GM18858 (cell line): ENCODE measurements at regions not wholly inside any gene's neighbourhood (a gene's known extent, or its start where the extent isn't known, plus 50 kb on each side); places are given as distances from the start of the nearest gene placed in this dataset.
A peak's percentile ranks its signal among the peaks of the same experiment; 100 is the strongest.

ENCODE experiments used
- ATAC-seq: cut with Tn5 transposase; IDR thresholded peaks from one replicate; pipeline ENCODE4 v1.9.1; 2021; ENCODE audit not compliant: unreplicated experiment

DNA sequence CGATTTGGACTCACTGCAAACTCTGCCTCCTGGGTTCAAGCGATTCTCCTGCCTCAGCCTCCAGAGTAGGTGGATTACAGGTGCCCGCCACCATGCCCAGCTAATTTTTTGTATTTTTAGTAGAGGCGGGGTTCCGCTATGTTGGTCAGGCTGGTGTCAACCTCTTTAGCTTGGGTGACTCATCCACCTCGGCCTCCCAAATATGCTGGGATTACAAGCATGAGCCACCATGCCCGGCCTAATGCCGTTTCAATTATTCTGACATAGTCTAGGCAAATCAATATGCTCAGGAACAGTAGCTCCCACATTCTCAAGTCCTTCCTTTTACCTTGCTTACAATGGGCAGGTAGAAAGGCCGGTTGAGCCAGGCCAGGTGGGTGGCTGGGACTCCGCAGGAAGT, 82.0 kb upstream of the EEA1 start:
- no peak for ATAC-seq

GRCh38 chr12:93015871-93016751, 87.0 kb upstream of the EEA1 start:
- no peak for ATAC-seq

GRCh38 chr12:93016752-93017350, 87.8 kb upstream of the EEA1 start:
- no peak for ATAC-seq

DNA sequence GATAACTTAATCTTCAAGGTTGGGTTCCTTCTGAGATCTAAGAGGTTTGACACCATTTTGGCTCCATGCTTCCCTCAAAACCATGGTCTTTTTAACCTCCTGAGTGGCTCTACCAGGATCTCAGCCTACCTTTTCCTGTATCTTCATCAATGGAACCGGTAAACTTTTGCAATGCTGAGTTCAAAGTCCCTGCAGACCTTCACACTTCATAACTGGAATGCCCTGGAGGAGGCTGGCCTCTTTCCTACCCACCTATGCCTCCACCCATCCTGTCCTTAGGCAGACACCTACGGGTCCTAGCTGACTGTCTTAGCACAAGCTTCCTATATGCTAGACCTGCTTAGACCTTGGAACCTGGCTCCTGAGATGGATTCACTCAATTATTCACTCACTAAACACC, 89.5 kb upstream of the EEA1 start:
- ATAC-seq, result no peak

GRCh38 chr12:93019212-93019927, 90.3 kb upstream of the EEA1 start:
- no peak for ATAC-seq

DNA sequence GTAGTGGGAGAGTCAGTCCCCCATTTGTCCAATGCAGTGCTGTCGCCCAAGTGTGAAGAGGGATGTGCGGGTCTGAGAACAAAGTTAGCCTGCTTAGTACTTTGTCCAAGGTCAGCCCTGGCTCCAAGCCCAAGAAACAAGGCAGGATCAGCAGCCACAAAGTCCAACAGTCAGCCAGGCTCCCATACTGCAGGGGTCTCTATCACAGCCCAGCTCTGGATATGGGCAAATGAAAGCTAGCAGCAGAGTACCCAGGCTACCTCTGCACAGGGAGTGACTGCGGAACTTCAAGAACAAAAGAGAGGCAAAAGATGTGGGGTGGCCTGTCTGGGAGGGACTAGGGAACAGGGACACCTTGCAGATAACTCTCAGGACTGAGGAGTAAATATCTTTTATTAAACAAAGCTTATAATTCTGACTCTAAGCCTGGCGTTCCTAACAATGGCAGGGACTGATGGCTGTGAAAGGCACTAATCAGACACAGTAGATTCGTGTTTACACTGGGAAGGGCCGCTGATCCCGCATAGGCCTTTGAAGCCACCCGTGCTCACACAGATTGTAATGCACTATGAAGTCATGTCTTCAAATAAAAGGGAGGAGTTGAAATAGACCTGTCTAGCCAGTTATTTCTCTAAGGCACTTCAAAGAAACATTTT, 91.0 kb upstream of the EEA1 start:
- ATAC-seq, result no peak

GRCh38 chr12:93020631-93021597, 91.8 kb upstream of the EEA1 start:
- no peak for ATAC-seq

GRCh38 chr12:93022603-93023340, 93.7 kb upstream of the EEA1 start:
- ATAC-seq, result no peak

DNA sequence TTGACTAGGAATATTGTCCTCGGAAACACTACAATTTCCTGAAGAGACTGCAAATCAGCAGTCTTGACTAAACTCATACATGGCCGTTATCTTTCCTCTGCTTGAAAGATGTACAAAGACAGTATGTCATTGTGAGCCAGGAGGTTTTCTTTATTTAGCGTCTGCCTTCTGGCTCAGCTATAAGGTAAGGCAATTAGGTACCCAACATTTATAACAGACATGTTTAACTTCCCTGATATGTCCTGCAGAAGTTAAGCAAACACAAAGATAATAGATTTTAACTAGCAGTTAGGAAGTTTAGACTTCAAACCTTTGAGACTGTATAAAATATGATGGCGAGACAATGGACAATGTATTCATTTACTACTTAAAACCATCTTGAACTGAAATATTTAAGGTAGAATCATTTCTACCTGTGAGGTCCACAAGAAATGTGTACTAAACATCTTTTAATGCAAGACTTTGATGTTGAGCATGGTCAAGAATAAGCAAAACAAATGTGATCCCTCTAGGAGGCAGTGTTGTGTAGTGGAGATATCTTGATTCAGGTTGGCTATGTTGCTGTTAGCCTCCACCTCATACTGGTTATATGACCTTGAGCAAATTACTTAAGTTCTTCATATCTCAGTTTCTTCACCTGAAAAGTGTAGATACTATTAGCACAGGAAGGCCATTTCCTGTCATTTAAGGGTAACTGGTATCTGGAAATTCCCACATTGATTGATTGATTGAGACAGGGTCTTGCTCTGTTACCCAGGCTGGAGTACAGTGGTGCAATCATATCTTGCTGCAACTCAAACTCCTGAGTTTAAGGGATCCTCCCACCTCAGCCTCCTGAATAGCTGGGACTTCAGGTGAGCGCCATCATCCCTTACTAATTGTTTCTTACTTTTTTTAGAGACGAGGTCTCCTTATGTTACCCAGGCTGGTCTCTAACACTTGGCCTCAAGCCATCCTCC, 96.3 kb upstream of the EEA1 start:
- peak; percentile 60 for ATAC-seq

- ATAC-seq, result no peak
Measured at GRCh38 chr12:93027041-93027440, 97.9 kb upstream of the EEA1 start.

- ATAC-seq, result no peak
Measured at GRCh38 chr12:93029091-93029490, 100.0 kb upstream of the EEA1 start.

DNA sequence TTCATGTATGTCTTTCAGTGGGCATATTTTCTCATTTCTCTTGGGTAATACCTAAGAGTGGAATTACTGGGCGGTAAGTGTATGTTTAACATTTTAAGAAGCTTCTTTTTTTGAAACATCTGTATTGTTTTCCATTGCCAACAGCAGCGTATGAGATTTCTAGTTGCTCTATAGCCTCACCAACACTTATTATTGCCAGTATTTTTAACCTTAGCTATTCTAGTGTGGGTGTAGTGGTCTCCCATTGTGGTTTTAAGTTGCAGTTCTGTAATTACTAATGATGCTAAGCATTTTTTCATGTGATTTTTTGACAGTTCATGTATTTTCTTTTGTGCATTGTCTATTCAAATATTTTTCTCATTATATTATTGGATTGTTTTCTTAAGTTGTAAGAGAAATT, 101.9 kb upstream of the EEA1 start:
- no peak for ATAC-seq

DNA sequence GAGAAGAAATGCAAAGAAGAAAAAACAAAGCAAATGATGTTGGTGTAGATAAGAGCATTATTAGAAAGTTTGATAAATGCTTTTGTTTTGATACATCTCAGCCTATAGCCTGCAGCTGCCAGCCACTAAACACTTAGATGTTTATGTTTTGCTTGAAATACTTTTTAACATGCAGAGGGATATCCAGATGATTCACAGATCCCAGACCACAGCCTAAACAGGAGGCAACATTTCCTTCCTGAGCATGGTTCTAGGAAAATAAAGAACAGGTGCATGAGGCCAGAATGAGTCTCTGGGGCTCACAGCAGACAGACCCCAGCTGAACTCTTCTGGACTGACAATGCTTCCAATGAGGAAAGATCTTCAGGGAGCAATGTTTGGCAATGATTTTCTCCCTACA, 103.7 kb upstream of the EEA1 start:
- no peak for ATAC-seq

DNA sequence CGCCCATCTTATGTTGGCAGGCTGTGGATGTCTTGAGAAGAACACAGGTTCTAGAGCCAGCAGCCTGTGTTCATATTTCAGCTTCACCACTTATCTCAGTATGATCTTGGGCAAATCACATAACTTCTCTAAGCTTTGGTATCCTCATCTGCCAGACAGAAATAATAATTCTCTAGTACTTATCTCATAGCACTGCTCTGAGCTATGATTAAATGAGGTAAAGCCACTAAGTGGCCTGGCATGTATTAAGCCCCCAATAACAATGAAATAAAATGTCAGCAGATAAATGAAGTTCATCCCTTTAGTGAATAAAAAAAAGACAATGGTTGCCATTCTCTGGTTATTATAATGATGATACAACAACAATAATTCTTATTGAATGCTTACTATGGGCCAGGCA, 104.9 kb upstream of the EEA1 start:
- no peak for ATAC-seq

DNA sequence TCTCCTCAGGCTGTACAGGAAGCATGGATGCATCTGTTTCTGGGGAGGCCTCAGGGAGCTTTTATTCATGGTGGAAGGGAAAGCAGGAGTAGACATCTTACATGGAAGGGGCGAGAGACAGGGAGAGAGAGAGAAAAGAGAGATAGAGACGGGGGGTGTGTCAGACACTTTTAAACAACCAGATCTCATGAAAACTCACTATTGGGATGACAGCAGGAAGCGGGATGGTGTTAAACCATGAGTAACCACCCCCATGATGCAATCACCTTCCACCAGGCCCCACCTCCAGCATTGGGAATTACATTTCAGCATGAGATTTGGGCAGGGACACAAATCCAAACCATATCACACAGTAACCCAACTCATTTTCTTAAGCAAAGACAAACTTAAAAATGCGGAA, 110.0 kb upstream of the EEA1 start:
- ATAC-seq, result no peak

DNA sequence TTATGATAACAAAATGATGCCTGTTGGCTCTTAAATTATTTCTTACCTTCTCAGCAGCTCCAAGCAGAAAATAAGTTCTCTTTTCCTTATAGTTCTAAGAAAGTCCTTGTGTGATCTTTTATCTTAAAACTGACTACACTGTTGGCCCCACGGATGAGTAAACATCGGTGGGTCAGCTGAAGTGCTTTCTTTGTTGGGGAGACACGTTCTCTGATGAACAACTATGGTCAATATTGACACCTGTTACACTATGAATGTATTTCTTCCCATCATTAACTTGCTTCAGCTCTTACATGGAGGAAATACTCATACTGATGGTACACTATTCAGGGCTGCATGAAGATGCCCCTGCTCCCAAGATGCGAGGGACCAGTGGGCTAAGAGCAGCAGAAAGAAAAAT, 110.8 kb upstream of the EEA1 start:
- no peak for ATAC-seq

- no peak for ATAC-seq
Measured at GRCh38 chr12:93040367-93040766, 111.3 kb upstream of the EEA1 start.

DNA sequence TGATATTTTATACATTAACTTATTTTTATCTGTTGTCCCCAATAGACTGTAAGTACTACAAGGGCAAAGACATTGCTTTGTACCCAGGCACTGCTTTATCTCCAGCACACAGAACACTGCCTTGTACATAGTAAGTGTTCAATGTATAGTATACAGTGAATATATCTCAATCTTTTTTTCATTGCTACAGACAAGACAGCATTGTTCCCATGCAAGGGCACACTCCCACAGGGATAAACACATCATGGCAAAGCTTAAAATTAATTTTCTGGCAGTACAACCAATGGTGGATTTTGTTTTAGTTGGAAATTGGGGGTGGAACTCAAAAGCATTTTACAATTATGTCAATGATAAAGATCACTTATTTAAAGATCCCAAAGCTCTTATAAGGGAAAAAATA, 112.3 kb upstream of the EEA1 start:
- ATAC-seq, result no peak

DNA sequence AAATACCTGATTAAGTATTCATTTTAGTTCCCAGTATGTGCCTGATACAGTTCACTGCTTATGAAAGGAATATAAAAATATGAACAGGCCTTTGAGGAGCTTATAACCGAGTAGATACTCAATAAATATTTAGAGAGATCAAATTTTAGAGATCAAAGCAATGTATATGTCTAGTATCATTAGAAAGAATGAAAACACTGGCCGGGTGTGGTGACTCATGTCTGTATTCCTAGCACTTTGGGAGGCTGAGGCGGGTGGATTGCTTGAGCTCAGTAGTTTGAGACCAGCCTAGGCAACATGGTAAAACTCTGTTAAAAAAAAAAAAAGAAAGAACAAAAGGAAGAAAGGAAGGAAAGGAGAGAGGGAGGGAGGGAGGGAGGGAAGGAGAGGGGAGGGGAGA, 113.2 kb upstream of the EEA1 start:
- no peak for ATAC-seq
